GM20000 (cell line): ENCODE measurements at regions not wholly inside any gene's neighbourhood (a gene's known extent, or its start where the extent isn't known, plus 50 kb on each side); places are given as distances from the start of the nearest gene placed in this dataset.
"Not testable (repeated sequence)": the region's sequence is repeated elsewhere in the genome, so short reads cannot be mapped to it uniquely, and the experiment has no call there.

Experiments
- DNase-seq: peaks from one replicate; pipeline ENCODE4 v3.0.0; 2012; ENCODE audit warnings: low spot score
- CTCF ChIP-seq: IDR thresholded peaks from 2 replicates; pipeline ENCODE4 v1.5.1; 2012; ENCODE audit warnings: mild to moderate bottlenecking, control low read depth; ENCODE audit errors: extremely low read depth, missing control alignments

- TF ChIP-seq CTCF: no peak
- no peak for DNase-seq
These were observed 632.0 kb downstream of the IQCM start for GRCh38 chr4:149183638-149184037.

GRCh38 chr4:149181459-149181858 is 634.2 kb downstream of the IQCM start:
- DNase-seq: not testable (repeated sequence)

GRCh38 chr4:149176039-149176438 is 639.6 kb downstream of the IQCM start:
- TF ChIP-seq CTCF: no peak
- no peak for DNase-seq

GRCh38 chr4:149175549-149175948 is 640.1 kb downstream of the IQCM start:
- TF ChIP-seq CTCF: no peak
- DNase-seq: no peak

- no peak for DNase-seq
- TF ChIP-seq CTCF: no peak
These were observed 642.2 kb downstream of the IQCM start for GRCh38 chr4:149173241-149174013.

GRCh38 chr4:149168645-149169044 is 647.0 kb downstream of the IQCM start:
- TF ChIP-seq CTCF: no peak
- DNase-seq: no peak

GRCh38 chr4:149166876-149167275 is 648.8 kb downstream of the IQCM start:
- DNase-seq: no peak
- TF ChIP-seq CTCF: no peak

- DNase-seq: no peak
These were observed 649.3 kb downstream of the IQCM start for GRCh38 chr4:149166365-149166764.

More at GRCh38 chr4:149166365-149166764, 649.3 kb downstream of the IQCM start:
- TF ChIP-seq CTCF: no peak
